ENCODE measurements at regions not wholly inside any gene's neighbourhood (a gene's known extent, or its start where the extent isn't known, plus 50 kb on each side); places are given as distances from the start of the nearest gene placed in this dataset.
"Not testable (repeated sequence)": the region's sequence is repeated elsewhere in the genome, so short reads cannot be mapped to it uniquely, and the experiment has no call there.

DNA sequence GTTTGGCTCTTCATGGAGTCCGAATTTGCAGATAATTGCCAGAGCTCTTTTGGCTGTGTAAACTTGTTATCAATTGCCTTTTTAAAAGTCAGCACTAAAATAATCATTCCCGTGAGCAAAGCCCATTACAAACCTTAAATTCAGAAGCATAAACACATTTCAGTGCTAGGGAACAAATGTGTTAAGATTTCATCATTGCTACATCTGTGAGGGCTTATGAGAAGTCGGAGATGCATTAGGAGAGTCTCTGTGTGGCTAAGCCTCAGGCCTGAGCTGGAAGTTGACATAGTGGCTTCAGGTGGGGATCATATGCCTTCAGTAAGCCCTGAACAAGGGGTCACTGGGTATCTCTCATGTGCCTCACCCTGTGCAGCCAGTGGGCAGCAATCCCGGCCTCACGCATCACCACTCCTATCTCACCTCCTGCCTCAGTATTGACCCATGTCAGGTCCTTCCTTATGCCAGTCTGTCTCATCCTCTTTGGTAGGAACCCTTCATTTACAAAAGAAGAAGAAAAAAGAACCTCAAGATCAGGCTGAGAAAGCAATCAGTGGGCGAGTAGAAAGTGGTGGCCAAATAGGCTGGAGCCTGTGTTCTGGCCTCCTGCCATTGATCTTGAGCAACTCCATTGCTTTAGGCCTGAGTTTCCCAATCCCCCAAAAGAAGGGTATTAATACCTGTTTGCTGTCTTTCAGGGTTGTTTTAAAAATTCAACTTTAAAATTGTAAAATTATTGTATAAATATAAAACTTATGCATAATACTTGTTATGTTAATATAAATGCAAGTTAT lies 233.5 kb downstream of the IL20RB start:
- intact Hi-C loops (cut with DNase I): no loop called here
- DNase-seq (ENCODE audit: low spot score): no peak

DNA sequence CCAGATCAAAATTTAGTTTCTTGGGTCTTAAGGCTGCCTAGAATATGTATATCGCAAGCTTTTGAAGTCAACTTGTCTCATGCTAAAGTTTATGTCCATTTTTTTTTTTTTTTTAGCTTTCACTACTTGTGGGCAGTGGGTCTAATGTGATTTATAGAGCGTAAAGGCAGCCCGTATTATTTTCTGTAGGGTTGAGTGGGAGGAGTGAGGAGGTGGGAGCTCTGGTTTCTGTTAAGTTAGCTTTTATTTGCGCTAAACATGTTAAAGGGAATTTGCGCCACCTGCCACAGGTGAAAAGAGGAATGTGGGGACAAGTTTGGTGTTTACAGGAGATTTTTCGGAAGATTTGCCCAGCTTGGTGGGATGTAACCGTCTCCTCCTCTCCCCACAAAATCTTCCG lies 234.2 kb downstream of the IL20RB start:
- intact Hi-C loops (cut with DNase I): no loop called here
- no peak for DNase-seq (ENCODE audit: low spot score)

DNA sequence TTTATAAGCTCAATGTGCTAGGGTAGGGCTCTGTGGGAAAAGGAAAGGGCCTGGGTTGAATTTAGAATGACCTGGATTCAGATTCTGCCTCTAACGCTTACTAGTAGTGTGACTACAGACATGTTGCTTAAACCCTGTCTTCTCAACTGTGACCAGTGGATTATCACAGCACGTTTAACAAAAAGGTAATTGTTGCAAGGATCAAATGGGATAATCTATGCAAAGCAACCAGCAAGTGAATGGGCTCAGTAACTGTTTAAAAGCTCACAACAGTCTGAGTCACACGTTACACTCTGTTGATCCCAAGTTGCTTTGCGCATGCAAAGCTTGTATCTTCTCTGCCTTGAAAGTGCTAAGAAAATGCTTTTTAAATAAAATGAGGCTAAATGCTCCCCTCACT lies 236.5 kb downstream of the IL20RB start:
- DNase-seq (ENCODE audit: low spot score): no peak
- intact Hi-C loops (cut with DNase I): no loop called here

DNA sequence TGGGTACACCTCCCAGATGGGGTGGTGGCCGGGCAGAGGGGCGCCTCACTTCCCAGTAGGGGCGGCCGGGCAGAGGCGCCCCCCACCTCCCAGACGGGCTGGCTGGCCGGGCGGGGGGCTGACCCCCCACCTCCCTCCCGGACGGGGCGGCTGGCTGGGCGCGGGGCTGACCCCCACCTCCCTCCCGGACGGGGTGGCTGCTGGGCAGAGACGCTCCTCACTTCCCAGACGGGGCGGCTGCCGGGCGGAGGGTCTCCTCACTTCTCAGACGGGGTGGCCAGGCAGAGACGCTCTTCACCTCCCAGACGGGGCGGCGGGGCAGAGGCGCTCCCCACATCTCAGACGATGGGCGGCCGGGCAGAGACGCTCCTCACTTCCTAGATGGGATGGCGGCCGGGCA lies 240.6 kb downstream of the IL20RB start:
- DNase-seq (ENCODE audit: low spot score); intact Hi-C loops (cut with DNase I): not testable (repeated sequence)

DNA sequence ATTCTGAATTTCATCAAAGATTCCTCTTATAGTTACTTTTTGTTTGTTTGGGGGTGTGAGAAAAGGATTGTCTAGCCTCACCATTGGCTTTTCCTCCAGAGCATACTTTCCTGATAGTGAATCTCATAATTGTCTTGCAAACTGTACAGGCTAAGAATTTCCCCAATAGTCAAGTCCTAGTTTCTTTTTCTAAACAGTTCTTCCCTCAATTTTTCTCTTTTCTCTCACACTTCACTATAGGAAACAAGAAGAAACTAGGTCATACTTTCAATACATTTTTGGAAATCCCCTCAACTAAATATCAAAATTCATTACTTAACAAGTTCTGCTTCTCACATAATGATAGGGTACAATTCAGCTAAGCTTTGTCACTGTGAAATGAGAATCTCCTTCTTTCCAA lies 241.9 kb downstream of the IL20RB start:
- intact Hi-C loops (cut with DNase I): no loop called here
- no peak for DNase-seq (ENCODE audit: low spot score)

DNA sequence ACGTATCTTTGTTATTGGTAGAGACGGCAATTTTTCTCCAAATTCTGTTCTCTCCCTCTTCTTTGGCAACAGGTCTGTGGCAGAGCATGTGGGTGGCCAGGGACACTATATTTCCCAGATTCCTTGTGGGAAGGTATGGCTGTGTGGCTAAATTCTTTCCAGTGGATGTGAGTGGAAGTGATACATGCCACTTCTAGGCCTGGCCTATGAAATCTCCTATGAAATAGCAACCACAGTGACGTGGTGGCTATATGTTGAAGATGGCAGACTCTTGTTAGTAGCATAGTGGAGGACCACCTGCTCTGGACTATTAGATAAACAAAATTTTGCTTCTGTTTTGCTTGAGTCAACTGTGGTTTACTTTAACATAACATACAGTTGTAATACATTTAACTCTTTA lies 243.3 kb downstream of the IL20RB start:
- intact Hi-C loops (cut with DNase I): no loop called here
- DNase-seq (ENCODE audit: low spot score): no peak

DNA sequence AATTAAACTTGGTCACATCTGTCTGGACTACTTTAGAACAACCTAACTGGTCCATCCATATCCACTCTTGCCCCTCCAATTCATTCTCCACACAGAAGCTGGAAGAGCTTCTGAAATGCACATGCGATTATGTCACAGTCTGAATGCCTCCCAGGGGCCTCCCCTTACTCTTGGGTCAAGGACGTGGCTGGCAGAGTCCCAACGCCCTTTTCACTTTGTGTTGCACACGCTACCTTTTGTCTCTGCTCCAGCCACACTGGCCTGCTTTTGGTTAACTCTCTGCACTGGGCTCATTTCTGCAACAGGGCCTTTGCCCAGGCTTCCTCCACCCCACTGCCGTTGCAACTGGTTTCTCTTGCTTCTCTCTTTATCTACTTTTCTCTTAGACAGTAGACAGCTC lies 245.2 kb downstream of the IL20RB start:
- DNase-seq (ENCODE audit: low spot score): no peak
- intact Hi-C loops (cut with DNase I): no loop called here

DNA sequence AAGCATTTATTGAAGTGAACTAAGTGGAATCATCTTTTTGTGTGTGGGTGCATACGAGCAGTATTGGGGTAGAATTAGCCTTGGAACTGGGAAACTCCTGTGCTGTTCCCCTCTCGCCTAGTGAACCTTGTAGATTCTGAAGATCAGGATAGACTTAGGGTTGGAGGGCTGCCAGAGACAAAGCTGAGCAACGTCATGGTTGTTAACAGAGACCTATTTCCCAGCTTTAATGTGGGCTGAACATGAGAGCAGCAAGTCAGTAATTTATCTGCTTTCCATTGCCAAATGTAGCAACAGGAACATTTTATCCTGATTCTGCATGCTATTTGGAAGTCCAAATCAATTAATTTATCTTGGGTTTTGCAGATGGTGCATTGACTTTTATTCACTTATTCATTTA lies 246.6 kb downstream of the IL20RB start:
- no peak for DNase-seq (ENCODE audit: low spot score)
- intact Hi-C loops (cut with DNase I): no loop called here

DNA sequence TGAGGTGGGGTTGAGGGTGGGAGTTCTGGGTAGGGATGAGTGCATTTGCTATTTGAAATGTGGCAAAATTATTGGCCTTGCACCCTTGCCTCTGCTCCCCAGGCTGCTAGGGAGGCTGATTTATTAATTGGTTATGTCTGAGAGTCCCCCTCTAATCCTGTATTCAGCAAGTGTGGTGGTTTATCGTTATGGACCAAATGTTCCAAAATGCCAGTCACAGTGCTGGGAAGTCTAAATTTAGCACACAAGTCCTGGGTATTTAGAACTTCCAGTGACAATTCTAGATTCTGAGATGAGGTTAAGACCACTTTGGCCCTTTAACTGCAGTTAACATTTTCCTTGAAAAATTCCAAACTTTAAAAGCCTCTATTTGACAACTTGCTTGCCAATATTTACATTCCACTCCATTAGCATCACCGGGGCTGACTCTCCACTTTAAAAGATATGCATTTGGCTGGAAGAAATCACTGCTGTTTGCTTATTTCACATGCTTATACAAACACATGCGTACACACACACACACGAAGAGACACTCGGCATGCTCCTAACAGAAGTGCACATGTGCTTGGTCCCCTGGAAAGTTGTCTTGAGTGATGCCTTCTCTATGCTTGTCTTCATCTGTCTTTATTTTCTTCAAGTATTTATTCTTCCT lies 247.7 kb downstream of the IL20RB start:
- intact Hi-C loops (cut with DNase I): no loop called here
- no peak for DNase-seq (ENCODE audit: low spot score)

DNA sequence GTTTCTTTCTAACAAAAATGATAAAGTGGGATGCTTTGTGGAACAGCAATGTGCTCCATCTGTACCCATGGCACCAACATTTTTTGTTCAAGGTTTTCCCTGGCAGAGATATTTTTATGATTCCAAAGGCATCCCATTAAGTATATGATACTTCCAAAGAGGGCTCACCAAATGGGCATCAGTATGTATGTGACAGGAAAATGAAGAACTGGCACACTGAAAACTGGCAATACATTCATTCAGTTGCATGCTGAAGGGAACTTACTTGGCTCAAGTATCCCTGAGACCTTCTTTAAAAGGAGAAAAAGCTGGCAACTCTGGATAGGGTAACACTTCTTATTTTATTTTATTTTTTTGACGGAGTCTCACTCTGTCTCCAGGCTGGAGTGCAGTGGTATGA lies 249.8 kb downstream of the IL20RB start:
- intact Hi-C loops (cut with DNase I): no loop called here
- no peak for DNase-seq (ENCODE audit: low spot score)

DNA sequence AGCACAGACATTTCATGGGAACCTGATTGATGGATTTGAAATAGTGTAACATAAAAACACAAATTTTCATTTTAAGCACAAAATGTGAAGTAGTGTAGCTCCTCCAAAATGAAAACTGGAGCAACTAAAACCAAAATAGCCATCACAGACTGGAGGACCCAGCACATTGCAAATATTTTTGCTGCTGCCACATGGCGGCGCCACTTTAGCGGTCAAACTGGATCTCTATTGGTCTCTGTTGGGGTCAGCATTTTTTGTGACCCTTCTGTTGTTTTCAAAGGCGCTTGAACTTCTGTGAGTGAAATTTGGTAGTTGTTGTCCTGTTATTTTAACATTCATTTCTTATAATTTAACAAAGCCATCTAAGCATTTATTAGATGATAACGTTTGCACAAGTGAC lies 259.9 kb downstream of the IL20RB start:
- DNase-seq (ENCODE audit: low spot score): no peak
- intact Hi-C loops (cut with DNase I): no loop called here

DNA sequence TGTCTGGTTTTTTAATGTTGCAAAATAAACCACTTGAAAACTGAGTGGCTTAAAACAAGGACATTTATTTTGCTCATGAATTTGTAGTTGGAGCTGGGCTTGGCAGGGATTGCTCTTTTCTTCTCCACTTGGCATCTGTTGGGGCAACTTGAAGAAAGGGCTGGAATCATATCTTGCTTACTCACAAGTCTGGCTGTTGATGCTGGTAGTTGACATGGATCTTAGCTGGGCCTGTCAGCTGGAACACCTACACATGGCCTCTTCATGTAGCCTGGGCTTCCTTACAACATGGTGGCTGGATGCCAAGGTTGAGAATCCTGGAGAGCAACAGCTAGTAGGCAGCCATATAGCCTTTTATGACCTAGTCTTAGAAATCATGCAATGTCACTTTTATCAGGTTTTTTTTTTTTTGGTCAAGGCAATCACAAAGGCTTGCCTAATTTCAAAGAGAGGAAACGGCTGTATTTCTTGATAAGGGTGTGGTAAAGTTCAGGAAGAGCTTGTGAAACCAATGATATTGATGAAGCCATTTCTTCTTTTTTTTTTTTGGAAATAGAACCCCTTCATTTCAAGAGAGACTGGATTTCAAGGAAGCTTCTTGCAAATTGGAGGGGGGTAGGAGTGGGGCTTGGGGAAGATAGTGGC lies 262.1 kb downstream of the IL20RB start:
- intact Hi-C loops (cut with DNase I): no loop called here
- DNase-seq (ENCODE audit: low spot score): no peak

DNA sequence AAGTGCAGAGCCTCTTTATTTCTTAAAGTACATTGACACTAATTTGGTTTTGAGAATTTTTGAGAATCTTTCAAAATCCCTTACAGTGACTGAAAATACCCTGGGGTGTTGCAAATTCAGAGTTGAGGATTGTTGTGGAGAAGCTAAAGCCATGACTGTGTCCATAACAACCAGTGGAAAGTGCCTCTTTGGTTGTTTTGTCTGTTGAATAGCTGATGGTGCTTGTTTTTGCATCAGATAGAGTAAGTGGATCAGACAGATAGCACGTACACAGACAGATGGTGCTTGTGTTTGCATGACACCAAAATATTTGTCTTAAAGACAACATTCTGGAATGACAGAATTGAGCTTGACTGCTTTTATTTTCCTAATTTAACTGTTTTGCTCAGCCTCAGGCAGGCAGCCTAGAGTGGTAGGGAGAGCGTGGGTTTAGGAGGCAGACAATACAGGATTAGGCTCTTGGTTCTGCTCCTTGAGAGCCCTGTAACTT lies 265.0 kb downstream of the IL20RB start:
- no peak for DNase-seq (ENCODE audit: low spot score)
- intact Hi-C loops (cut with DNase I): no loop called here

DNA sequence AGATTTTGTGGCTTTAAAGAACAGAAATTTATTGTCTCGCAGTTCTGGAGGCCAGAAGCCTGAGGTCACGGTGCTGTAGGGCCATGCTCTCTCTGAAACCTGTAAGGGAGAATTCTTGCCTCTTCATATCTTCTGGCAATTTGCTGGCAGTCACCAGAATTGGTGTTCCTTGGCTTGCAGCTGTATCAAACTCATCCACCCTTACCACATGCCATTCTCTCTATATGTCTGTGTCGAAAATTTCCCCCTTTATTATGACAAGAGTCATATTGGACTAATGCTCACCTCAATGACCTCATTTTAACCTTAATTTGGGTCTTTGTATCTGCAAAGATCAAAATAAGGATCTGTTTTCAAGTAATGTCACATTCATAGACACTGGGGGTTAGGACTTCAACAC lies 266.7 kb downstream of the IL20RB start:
- no peak for DNase-seq (ENCODE audit: low spot score)
- intact Hi-C loops (cut with DNase I): no loop called here

DNA sequence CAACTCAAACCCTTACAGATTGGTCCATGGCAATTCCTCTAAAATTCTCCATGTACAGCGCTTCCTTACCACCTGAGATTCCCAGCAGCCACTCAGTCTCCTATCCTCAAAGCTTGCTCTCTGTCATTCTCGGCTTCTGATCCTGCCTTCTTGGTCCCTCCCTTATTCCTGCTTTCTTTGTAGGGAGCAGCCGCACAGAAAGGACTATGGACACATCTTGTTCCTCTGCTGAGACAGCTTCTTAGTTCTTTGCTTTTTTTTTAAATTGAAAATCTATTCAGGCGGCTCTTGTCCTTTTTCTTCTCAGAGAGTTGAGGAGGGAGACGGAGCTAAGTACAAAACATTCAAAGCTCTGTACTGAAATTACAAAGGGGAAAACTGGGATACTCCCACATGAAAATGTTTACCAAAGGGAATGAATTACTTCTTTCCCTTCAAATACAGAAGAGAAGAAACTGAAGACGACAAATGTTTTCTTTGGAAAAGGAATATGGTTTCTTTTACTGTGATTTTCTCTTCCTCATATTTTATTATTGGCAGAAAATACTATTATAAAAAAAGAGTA lies 285.1 kb downstream of the IL20RB start:
- DNase-seq (ENCODE audit: low spot score): no peak
- intact Hi-C loops (cut with DNase I): no loop called here

DNA sequence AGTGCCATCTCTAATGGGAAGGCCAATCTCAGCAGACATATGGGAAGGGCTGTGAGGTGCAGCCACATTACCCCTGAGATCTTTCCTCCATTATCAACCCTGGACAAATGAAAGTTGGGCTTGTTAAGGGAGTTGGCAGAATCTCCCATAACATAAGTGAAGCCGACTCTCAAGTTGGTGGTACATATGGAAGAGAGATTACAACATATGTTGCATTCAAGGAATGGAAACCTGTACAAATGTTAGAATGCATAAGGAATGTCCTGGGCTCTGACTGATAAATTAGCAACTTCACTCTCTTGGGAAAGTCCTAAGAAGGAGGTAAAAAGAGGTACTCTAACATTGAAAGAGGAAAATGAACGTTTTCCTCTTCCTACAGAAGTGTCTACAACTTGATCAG lies 288.7 kb downstream of the IL20RB start:
- no peak for DNase-seq (ENCODE audit: low spot score)
- intact Hi-C loops (cut with DNase I): no loop called here

DNA sequence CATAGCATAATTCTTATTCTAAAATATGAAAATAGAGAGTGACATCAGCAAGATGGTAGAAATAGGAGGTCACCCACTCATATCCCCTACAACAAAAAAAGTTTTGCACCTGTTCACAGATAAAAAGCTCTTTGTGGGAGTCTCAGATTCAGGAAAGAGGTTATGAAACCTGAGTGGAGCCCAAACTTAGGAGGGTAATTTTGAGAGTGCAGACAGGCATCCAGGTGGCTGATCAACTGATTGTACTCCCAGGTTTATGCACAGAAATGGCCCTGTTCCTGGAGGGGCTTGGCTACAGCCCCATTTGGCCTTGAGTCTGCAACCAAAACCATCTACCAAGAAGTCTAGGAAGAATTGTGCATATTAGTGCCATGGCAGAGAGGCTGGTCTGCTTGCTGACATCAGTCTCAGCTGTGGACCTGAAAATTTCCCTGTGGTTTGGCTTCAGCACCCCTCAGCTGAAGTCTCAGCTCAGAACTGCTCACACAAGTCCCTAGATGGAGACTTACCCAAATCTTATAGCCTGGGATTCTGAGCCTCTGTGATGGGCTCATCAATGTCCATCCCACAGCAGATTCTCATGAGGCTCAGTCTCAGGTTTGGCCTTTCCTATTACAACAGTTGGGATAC lies 291.6 kb downstream of the IL20RB start:
- DNase-seq (ENCODE audit: low spot score): no peak
- intact Hi-C loops (cut with DNase I): no loop called here

DNA sequence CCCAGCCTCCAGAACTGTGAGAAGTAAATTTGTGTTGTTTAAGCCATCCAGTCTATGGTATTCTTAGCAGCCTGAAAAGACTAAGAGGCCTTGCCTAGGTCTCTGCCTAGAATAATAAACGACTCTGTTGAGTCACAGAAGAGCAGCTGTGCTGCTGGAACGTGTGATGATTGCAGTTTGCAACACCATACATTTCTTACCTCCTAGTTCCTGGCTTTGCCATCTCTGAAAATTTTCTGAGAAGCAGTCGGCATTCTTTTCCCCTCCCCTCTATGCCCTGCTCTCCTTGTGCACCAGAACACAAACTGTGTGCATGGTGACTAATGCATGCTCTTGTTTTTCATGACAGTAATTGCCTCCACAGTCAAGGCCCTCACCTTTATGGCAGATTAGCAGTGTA lies 301.3 kb downstream of the IL20RB start:
- intact Hi-C loops (cut with DNase I): no loop called here
- no peak for DNase-seq (ENCODE audit: low spot score)

DNA sequence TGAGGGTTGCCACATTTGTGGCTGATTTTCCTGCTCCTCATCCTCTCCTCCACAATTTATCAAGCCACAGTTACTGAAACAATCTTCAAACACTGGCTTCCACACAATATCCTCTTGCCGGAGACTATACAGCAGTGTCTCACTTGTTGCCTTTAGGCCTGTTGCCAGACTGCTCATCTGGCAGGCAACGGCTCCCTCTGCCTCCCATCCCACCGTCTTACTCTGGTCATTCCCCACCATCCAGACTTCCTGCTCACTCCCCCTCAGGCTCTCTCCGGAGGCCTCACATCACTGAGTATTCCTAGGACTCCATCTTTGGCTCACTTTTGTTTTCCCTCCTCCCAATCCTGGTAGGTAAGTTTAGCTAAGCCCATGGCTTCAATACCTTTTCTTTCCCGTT lies 301.9 kb downstream of the IL20RB start:
- intact Hi-C loops (cut with DNase I): no loop called here
- DNase-seq (ENCODE audit: low spot score): no peak
